GM12875 (cell line): ENCODE measurements at regions not wholly inside any gene's neighbourhood (a gene's known extent, or its start where the extent isn't known, plus 50 kb on each side); places are given as distances from the start of the nearest gene placed in this dataset.

Experiments used
- H3K4me3 ChIP-seq: one replicate; pipeline ENCODE4 v1.5.1; 2011; ENCODE audit warnings: low read depth, low read length, control low read depth
- TF ChIP-seq, protein P1 (sequence below): IDR thresholded peaks from 2 replicates; pipeline ENCODE4 v1.5.1; 2011; ENCODE audit warnings: low read depth, mild to moderate bottlenecking, control low read depth, inconsistent platforms, low read length, moderate library complexity, borderline replicate concordance; ENCODE audit not compliant: insufficient read depth

DNA sequence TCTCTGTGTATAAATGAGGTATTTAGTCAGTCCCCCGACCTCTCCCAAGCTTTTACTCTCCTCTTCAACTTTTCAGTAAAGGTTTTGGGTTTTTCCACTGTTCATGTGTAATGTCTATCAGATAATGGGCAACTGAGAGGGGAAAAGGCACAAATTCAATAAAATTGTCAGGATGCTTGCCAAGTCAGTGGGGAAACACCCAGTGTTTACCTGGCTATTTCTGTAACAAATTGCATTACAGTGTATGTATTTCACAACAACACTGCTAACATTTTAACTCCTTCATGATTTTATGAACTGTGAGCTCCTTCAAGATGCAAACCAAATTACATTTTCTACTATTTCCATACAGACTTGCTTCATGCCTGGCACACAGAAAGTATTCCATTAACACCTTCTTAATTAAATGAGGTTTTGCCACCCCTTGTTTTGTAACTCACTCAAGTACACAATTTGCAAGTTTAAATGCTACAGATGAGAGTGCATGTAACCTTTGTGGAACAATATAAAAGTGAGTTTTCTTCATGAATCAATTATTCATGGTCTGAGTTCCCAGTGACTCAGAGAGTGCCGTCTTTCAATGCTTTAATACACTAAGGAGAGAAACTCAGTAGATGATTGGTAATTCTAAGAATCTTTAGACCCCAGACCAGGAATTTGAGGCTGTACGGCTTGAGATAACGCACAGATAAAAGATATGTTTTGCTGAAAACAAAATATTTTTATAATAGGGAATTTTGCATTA lies 149.8 kb upstream of the TLL1 start:
- TF ChIP-seq, protein P1, sequence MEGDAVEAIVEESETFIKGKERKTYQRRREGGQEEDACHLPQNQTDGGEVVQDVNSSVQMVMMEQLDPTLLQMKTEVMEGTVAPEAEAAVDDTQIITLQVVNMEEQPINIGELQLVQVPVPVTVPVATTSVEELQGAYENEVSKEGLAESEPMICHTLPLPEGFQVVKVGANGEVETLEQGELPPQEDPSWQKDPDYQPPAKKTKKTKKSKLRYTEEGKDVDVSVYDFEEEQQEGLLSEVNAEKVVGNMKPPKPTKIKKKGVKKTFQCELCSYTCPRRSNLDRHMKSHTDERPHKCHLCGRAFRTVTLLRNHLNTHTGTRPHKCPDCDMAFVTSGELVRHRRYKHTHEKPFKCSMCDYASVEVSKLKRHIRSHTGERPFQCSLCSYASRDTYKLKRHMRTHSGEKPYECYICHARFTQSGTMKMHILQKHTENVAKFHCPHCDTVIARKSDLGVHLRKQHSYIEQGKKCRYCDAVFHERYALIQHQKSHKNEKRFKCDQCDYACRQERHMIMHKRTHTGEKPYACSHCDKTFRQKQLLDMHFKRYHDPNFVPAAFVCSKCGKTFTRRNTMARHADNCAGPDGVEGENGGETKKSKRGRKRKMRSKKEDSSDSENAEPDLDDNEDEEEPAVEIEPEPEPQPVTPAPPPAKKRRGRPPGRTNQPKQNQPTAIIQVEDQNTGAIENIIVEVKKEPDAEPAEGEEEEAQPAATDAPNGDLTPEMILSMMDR: no peak

DNA sequence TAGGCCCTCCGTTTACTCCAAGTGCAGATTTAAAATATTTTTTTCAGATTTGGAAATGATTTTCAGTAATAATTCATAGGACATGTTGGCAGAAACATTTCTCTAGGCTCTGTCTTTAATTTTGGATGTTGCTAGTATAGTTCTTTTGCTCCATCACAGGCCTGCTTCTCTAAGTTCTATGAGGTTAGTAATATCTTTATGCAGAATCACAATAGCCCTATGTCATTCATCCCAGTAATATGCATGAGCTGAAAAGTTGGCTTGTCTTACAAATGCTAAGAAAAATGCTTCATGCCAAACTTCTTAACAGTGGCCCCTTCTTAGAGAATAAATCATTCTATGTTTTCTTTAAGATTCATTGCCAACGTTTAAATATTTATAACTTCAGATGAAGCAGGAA lies 148.3 kb upstream of the TLL1 start:
- TF ChIP-seq, protein P1: no peak
- no peak overlapping the region for H3K4me3 ChIP-seq

More for the DNA sequence above, 149.8 kb upstream of the TLL1 start:
- H3K4me3 ChIP-seq: no peak overlapping the region

DNA sequence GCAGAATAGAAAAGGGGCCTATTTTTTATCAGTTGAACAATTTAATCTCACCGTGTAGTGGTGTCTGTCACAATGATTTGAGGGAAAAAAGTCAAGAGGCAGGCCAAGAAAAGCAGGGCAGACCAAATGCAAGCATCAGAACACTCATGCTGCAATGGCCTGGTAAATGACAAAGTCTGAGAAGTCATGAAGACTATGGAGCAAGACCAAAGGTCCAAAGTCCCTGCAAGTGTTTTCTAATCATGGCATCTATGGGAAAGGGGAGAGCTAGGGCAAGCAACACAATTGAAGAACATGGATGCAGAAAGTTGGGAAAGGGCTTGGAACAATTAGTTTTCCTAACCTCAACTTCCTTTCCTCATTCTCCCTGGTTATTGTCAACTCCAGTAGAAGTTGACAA lies 147.7 kb upstream of the TLL1 start:
- TF ChIP-seq, protein P1: no peak

GRCh38 chr4:165726831-165727230 lies 146.2 kb upstream of the TLL1 start:
- TF ChIP-seq, protein P1: no peak
- no peak overlapping the region for H3K4me3 ChIP-seq

More for the DNA sequence above, 147.7 kb upstream of the TLL1 start:
- H3K4me3 ChIP-seq: no peak overlapping the region

- H3K4me3 ChIP-seq: no peak overlapping the region
- TF ChIP-seq, protein P1: no peak
Observed at GRCh38 chr4:165737309-165737972, 135.6 kb upstream of the TLL1 start.

GRCh38 chr4:165738571-165738970 lies 134.5 kb upstream of the TLL1 start:
- no peak overlapping the region for H3K4me3 ChIP-seq
- TF ChIP-seq, protein P1: no peak

DNA sequence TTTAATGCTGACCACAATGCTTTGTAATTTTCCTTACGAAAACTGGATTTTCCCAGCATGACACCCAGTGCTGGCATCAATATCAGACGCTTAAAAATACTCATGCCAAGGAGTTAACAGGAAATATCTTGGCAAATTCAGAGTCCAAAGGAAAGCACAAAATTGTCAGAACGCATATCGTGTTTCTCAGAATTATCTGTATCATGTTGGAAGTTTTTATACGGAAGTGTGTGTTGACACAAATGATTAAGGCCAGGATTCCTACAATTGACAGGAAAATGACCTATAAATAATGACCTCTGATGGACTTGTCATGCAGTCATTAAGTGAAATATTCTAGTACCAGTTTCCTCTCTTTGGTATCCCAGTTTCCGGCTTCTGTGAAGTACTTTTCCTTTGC lies 132.1 kb upstream of the TLL1 start:
- no peak overlapping the region for H3K4me3 ChIP-seq
- TF ChIP-seq, protein P1: no peak
